Neural cell (in vitro differentiated cells): ENCODE measurements at regions not wholly inside any gene's neighbourhood (a gene's known extent, or its start where the extent isn't known, plus 50 kb on each side); places are given as distances from the start of the nearest gene placed in this dataset.

Experiments
- H2AFZ ChIP-seq: fragments of 200-600, 300-800 bp; sonication (generic), shearing (Covaris generic); 2 replicates; pipeline ENCODE4 v1.6.0; 2014; ENCODE audit warnings: low read depth, mild to moderate bottlenecking, antibody characterized with exemption, low read length, moderate library complexity
- H3F3A ChIP-seq: fragments of 200-600 bp; shearing (Covaris generic); 2 replicates; pipeline ENCODE4 v1.6.1; 2016; ENCODE audit warnings: mild to moderate bottlenecking, moderate library complexity, mixed read lengths, antibody characterized with exemption, low read length; ENCODE audit not compliant: insufficient read depth, poor library complexity, severe bottlenecking
- H3K27ac ChIP-seq: fragments of 200-600, 300-800 bp; sonication (generic), shearing (Covaris generic); 2 replicates; pipeline ENCODE4 v1.5.1; 2014; ENCODE audit warnings: mild to moderate bottlenecking, low read length, moderate library complexity
- H3K27me3 ChIP-seq: fragments of 300-800, 200-600 bp; sonication (generic), shearing (Covaris generic); 2 replicates; pipeline ENCODE4 v1.6.0; 2014; ENCODE audit warnings: mild to moderate bottlenecking, low read depth, low read length, moderate library complexity; ENCODE audit not compliant: insufficient read depth
- H3K36me3 ChIP-seq: fragments of 300-800, 200-600 bp; sonication (generic), shearing (Covaris generic); 2 replicates; pipeline ENCODE4 v1.5.1; 2014; ENCODE audit warnings: mild to moderate bottlenecking, antibody characterized with exemption, low read length, moderate library complexity; ENCODE audit not compliant: insufficient read depth
- H3K4me2 ChIP-seq: fragments of 300-800, 200-600 bp; sonication (generic), shearing (Covaris generic); 2 replicates; pipeline ENCODE4 v1.6.0; 2014; ENCODE audit warnings: mild to moderate bottlenecking, low read length
- H3K4me3 ChIP-seq: fragments of 300-800, 200-600 bp; sonication (generic), shearing (Covaris generic); 2 replicates; pipeline ENCODE4 v1.5.1; 2014; ENCODE audit warnings: mild to moderate bottlenecking, low read length, moderate library complexity
- H3K79me2 ChIP-seq: fragments of 200-600 bp; shearing (Covaris generic); replicated peaks from 2 replicates; pipeline ENCODE4 v1.6.0; 2014; ENCODE audit warnings: mild to moderate bottlenecking, low read length, moderate library complexity; ENCODE audit not compliant: insufficient read depth
- H3K9ac ChIP-seq: fragments of 300-800, 200-600 bp; sonication (generic), shearing (Covaris generic); 2 replicates; pipeline ENCODE4 v1.6.1; 2016; ENCODE audit warnings: mild to moderate bottlenecking, low read length, mixed read lengths
- H3K9me2 ChIP-seq: fragments of 200-600 bp; shearing (Covaris generic); 2 replicates; pipeline ENCODE4 v1.6.1; 2016; ENCODE audit warnings: mild to moderate bottlenecking, low read length, mixed read lengths; ENCODE audit not compliant: insufficient read depth
- H3K9me3 ChIP-seq: fragments of 200-600, 300-800 bp; sonication (generic), shearing (Covaris generic); 2 replicates; pipeline ENCODE4 v1.6.1; 2016; ENCODE audit warnings: mild to moderate bottlenecking, mixed run types, low read length, moderate library complexity, mixed read lengths
- H4K20me1 ChIP-seq: fragments of 200-600 bp; shearing (Covaris generic); 2 replicates; pipeline ENCODE4 v1.6.1; 2016; ENCODE audit warnings: mild to moderate bottlenecking, mixed run types; ENCODE audit not compliant: insufficient read depth
- CTCF ChIP-seq: fragments of 450-650 bp; IDR thresholded peaks from 2 replicates; pipeline ENCODE4 v1.5.1; 2014; ENCODE audit warnings: antibody characterized with exemption, mild to moderate bottlenecking, moderate library complexity; ENCODE audit not compliant: poor library complexity, severe bottlenecking
- EP300 ChIP-seq: fragments of 450-650 bp; conservative IDR thresholded peaks from 2 replicates; pipeline ENCODE4 v1.6.1; 2014; ENCODE audit warnings: antibody characterized with exemption, mild to moderate bottlenecking, moderate library complexity; ENCODE audit not compliant: poor library complexity, severe bottlenecking
- EZH2 ChIP-seq: fragments of 200-600, 300-800 bp; shearing (Covaris generic), sonication (generic); IDR thresholded peaks from 2 replicates; pipeline ENCODE4 v1.6.1; 2014; ENCODE audit warnings: antibody characterized with exemption, low read length, borderline replicate concordance, mild to moderate bottlenecking; ENCODE audit not compliant: insufficient read depth, poor library complexity, severe bottlenecking
- MXI1 ChIP-seq: fragments of 450-650 bp; conservative IDR thresholded peaks from 2 replicates; pipeline ENCODE4 v1.6.1; 2014; ENCODE audit warnings: antibody characterized with exemption, mild to moderate bottlenecking; ENCODE audit not compliant: poor library complexity, severe bottlenecking
- POLR2AphosphoS5 ChIP-seq: IDR thresholded peaks from 2 replicates; pipeline ENCODE4 v1.6.1; 2012
- RAD21 ChIP-seq: fragments of 450-650 bp; conservative IDR thresholded peaks from 2 replicates; pipeline ENCODE4 v1.6.1; 2014; ENCODE audit warnings: antibody characterized with exemption, mild to moderate bottlenecking, moderate library complexity
- REST ChIP-seq: IDR thresholded peaks from 2 replicates; pipeline ENCODE4 v1.6.1; 2012; ENCODE audit warnings: borderline replicate concordance
- SMC3 ChIP-seq: fragments of 450-650 bp; conservative IDR thresholded peaks from 2 replicates; pipeline ENCODE4 v1.6.1; 2014; ENCODE audit warnings: antibody characterized with exemption, mild to moderate bottlenecking, moderate library complexity; ENCODE audit not compliant: poor library complexity
- TAF1 ChIP-seq: IDR thresholded peaks from 2 replicates; pipeline ENCODE4 v1.6.1; 2012; ENCODE audit warnings: low read depth

- Histone ChIP-seq H4K20me1 (no peaks in the 10 kb centered on the region), H3K9me2 (no peaks in the 10 kb centered on the region), H3K27me3 (no peaks in the 10 kb centered on the region), H3K4me3 (no peak overlapping the region), H3K27ac (no peak overlapping the region), H3K4me2 (no peak overlapping the region), H3K36me3 (no peaks in the 10 kb centered on the region), H3K9ac (no peak overlapping the region), H3K79me2 (no peaks in the 10 kb centered on the region), H3F3A (no peaks in the 10 kb centered on the region), H2AFZ (no peak overlapping the region), H3K9me3 (no peaks in the 10 kb centered on the region)
- no peak for TF ChIP-seq CTCF
- TF ChIP-seq SMC3: no peak
- TF ChIP-seq REST: no peak
- no peak for TF ChIP-seq RAD21
- TF ChIP-seq EP300: no peak
- no peak for TF ChIP-seq EZH2
- no peak for TF ChIP-seq MXI1
- no peak for TF ChIP-seq POLR2AphosphoS5
- TF ChIP-seq TAF1: no peak
Observed at GRCh38 chr9:14512942-14513341, 180.3 kb downstream of the ZDHHC21 start.

- Histone ChIP-seq H3K36me3 (no peaks in the 10 kb centered on the region), H2AFZ (no peak overlapping the region), H3K79me2 (no peaks in the 10 kb centered on the region), H3K9me2 (no peaks in the 10 kb centered on the region), H3K9me3 (no peaks in the 10 kb centered on the region), H4K20me1 (no peaks in the 10 kb centered on the region), H3K4me2 (no peak overlapping the region), H3K27me3 (no peaks in the 10 kb centered on the region), H3K4me3 (no peak overlapping the region), H3K9ac (no peak overlapping the region), H3F3A (no peaks in the 10 kb centered on the region), H3K27ac (no peak overlapping the region)
- TF ChIP-seq POLR2AphosphoS5: no peak
- no peak for TF ChIP-seq MXI1
- TF ChIP-seq EP300: no peak
- no peak for TF ChIP-seq EZH2
- no peak for TF ChIP-seq SMC3
- no peak for TF ChIP-seq CTCF
- no peak for TF ChIP-seq TAF1
- TF ChIP-seq REST: no peak
- no peak for TF ChIP-seq RAD21
Observed at GRCh38 chr9:14511452-14511851, 181.8 kb downstream of the ZDHHC21 start.
